ENCODE measurements at regions not wholly inside any gene's neighbourhood (a gene's known extent, or its start where the extent isn't known, plus 50 kb on each side); places are given as distances from the start of the nearest gene placed in this dataset.
"Not testable (repeated sequence)": the region's sequence is repeated elsewhere in the genome, so short reads cannot be mapped to it uniquely, and the experiment has no call there.

- no peak for DNase-seq (ENCODE audit: low spot score)
- H3K27me3 Mint-ChIP-seq (ENCODE audit: low read depth), result no peaks in the 10 kb centered on the region
- TF ChIP-seq, protein P1, sequence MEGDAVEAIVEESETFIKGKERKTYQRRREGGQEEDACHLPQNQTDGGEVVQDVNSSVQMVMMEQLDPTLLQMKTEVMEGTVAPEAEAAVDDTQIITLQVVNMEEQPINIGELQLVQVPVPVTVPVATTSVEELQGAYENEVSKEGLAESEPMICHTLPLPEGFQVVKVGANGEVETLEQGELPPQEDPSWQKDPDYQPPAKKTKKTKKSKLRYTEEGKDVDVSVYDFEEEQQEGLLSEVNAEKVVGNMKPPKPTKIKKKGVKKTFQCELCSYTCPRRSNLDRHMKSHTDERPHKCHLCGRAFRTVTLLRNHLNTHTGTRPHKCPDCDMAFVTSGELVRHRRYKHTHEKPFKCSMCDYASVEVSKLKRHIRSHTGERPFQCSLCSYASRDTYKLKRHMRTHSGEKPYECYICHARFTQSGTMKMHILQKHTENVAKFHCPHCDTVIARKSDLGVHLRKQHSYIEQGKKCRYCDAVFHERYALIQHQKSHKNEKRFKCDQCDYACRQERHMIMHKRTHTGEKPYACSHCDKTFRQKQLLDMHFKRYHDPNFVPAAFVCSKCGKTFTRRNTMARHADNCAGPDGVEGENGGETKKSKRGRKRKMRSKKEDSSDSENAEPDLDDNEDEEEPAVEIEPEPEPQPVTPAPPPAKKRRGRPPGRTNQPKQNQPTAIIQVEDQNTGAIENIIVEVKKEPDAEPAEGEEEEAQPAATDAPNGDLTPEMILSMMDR (IDR thresholded peaks at IDR 0.05), result peak; percentile 72
- peaks cover 2% of the 10 kb centered on the region for H3K4me1 Mint-ChIP-seq (ENCODE audit: low read depth)
- no peaks in the 10 kb centered on the region for H3K36me3 Mint-ChIP-seq (ENCODE audit: low read depth)
- no peak overlapping the region for H3K27ac Mint-ChIP-seq (ENCODE audit: unreplicated experiment)
- no peaks in the 10 kb centered on the region for H3K9me3 Mint-ChIP-seq (ENCODE audit: low read depth)
- no peak overlapping the region for H3K4me3 Mint-ChIP-seq (ENCODE audit: unreplicated experiment)
These were observed 183.4 kb downstream of the KIT start for GRCh38 chr4:54840992-54841768.

- H3K27me3 Mint-ChIP-seq (ENCODE audit: low read depth), result no peaks in the 10 kb centered on the region
- H3K27ac Mint-ChIP-seq (ENCODE audit: unreplicated experiment), result no peak overlapping the region
- no peaks in the 10 kb centered on the region for H3K9me3 Mint-ChIP-seq (ENCODE audit: low read depth)
- TF ChIP-seq, protein P1 (IDR thresholded peaks at IDR 0.05), result no peak
- DNase-seq (ENCODE audit: low spot score), result no peak
- no peaks in the 10 kb centered on the region for H3K36me3 Mint-ChIP-seq (ENCODE audit: low read depth)
- H3K4me3 Mint-ChIP-seq (ENCODE audit: unreplicated experiment), result no peak overlapping the region
- H3K4me1 Mint-ChIP-seq (ENCODE audit: low read depth), result peaks cover 2% of the 10 kb centered on the region
These were observed 182.7 kb downstream of the KIT start for GRCh38 chr4:54840430-54840829.

GRCh38 chr4:54838301-54838700 lies 180.5 kb downstream of the KIT start:
- TF ChIP-seq, protein P1 (IDR thresholded peaks at IDR 0.05), result no peak
- no peaks in the 10 kb centered on the region for H3K36me3 Mint-ChIP-seq (ENCODE audit: low read depth)
- no peaks in the 10 kb centered on the region for H3K27me3 Mint-ChIP-seq (ENCODE audit: low read depth)
- H3K4me3 Mint-ChIP-seq (ENCODE audit: unreplicated experiment), result no peak overlapping the region
- no peak overlapping the region for H3K27ac Mint-ChIP-seq (ENCODE audit: unreplicated experiment)
- DNase-seq (ENCODE audit: low spot score), result no peak
- no peaks in the 10 kb centered on the region for H3K9me3 Mint-ChIP-seq (ENCODE audit: low read depth)
- peaks cover 2% of the 10 kb centered on the region for H3K4me1 Mint-ChIP-seq (ENCODE audit: low read depth)

DNA sequence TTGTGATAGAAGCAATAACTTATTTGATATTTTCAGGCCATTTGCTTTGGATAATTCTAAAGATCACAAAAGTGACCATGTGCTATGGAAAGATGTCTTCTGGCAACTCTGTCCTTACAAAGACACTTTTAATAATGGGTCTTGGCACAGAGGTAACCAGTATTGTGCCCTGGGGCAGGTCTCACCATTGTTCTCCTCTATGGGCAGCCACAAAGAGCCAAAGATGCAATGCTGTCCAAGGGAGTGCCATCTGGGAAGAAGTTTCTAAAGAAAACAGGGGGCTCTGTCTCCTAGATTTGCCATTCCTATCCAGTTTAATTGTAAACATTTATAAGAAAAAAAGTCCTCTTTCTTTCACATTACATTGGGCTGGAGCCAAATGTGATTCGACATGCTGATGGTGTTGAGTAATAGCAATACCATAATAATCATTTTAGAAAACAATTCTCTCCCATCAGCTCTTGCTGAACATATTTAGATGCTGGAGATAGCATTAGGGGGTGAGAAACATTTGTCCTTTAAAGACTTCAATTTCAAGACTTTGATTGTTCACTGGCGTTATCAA lies 179.9 kb downstream of the KIT start:
- TF ChIP-seq, protein P1 (IDR thresholded peaks at IDR 0.05), result no peak
- H3K27me3 Mint-ChIP-seq (ENCODE audit: low read depth), result no peaks in the 10 kb centered on the region
- DNase-seq (ENCODE audit: low spot score), result no peak
- H3K4me1 Mint-ChIP-seq (ENCODE audit: low read depth), result peaks cover 2% of the 10 kb centered on the region
- no peak overlapping the region for H3K27ac Mint-ChIP-seq (ENCODE audit: unreplicated experiment)
- peaks cover 2% of the 10 kb centered on the region for H3K9me3 Mint-ChIP-seq (ENCODE audit: low read depth)
- no peaks in the 10 kb centered on the region for H3K36me3 Mint-ChIP-seq (ENCODE audit: low read depth)
- H3K4me3 Mint-ChIP-seq (ENCODE audit: unreplicated experiment), result no peak overlapping the region

DNA sequence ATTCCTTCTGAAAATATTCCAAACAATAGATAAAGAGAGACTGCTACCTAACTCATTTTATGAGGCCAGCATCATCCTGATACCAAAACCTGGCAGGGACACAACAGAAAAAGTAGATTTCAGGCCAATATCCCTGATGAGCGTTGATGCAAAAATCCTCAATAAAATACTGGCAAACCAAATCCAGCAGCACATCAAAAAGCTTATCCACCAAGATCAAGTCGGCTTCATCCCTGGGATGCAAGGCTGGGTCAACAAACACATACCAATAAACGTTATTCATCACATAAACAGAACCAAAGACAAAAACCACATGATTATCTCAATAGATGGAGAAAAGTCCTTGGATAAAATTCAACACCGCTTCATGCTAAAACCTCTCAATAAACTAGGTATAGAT lies 170.6 kb downstream of the KIT start:
- Mint-ChIP-seq H3K36me3 (ENCODE audit: low read depth) (peaks cover 11% of the 10 kb centered on the region), H3K9me3 (ENCODE audit: low read depth) (peaks cover 21% of the 10 kb centered on the region)
- H3K27me3 Mint-ChIP-seq (ENCODE audit: low read depth); H3K27ac Mint-ChIP-seq (ENCODE audit: unreplicated experiment); H3K4me1 Mint-ChIP-seq (ENCODE audit: low read depth); DNase-seq (ENCODE audit: low spot score); H3K4me3 Mint-ChIP-seq (ENCODE audit: unreplicated experiment): not testable (repeated sequence)

GRCh38 chr4:54823616-54824015 lies 165.9 kb downstream of the KIT start:
- no peak for DNase-seq (ENCODE audit: low spot score)
- Mint-ChIP-seq H3K4me1 (ENCODE audit: low read depth) (no peaks in the 10 kb centered on the region), H3K27ac (ENCODE audit: unreplicated experiment) (no peak overlapping the region), H3K36me3 (ENCODE audit: low read depth) (peaks cover 6% of the 10 kb centered on the region), H3K27me3 (ENCODE audit: low read depth) (peaks cover 9% of the 10 kb centered on the region), H3K4me3 (ENCODE audit: unreplicated experiment) (no peak overlapping the region), H3K9me3 (ENCODE audit: low read depth) (peaks cover 10% of the 10 kb centered on the region)
- TF ChIP-seq, protein P1 (IDR thresholded peaks at IDR 0.05), result no peak

Data from chondrocyte (in vitro differentiated cells).